ENCODE measurements at regions not wholly inside any gene's neighbourhood (a gene's known extent, or its start where the extent isn't known, plus 50 kb on each side); places are given as distances from the start of the nearest gene placed in this dataset.

GRCh38 chr1:181284978-181285377, 196.5 kb downstream of the IER5 start:
- H2AK9ac ChIP-seq (replicated peaks; ENCODE audit: low read depth, low read length, poor library complexity) = no peak overlapping the region
- no peaks in the 10 kb centered on the region for H3K9me3 ChIP-seq (ENCODE audit: control insufficient read depth, insufficient read depth, low read length)
- no peak overlapping the region for H3K4me2 ChIP-seq (ENCODE audit: low read depth, low read length)
- no peak overlapping the region for H3K4me3 ChIP-seq (ENCODE audit: insufficient read depth, low read depth, low read length)
- DNase-seq = no peak
- H2BK20ac ChIP-seq (ENCODE audit: low read depth, low read length) = no peak overlapping the region
- no peak overlapping the region for H2BK120ac ChIP-seq (ENCODE audit: low read depth, low read length)
- no peaks in the 10 kb centered on the region for H3K36me3 ChIP-seq (ENCODE audit: control insufficient read depth, insufficient read depth, low read length)
- CTCF ChIA-PET = no interaction called here
- H3K9me1 ChIP-seq (ENCODE audit: insufficient read depth, low read length) = no peaks in the 10 kb centered on the region
- H2AK5ac ChIP-seq (ENCODE audit: low read depth, low read length) = no peak overlapping the region
- H3K4ac ChIP-seq (ENCODE audit: low read depth, low read length) = no peak overlapping the region
- H4K20me1 ChIP-seq (ENCODE audit: insufficient read depth, low read length) = no peaks in the 10 kb centered on the region
- no peak overlapping the region for H3K18ac ChIP-seq (ENCODE audit: low read depth, low read length)
- H2AFZ ChIP-seq (replicated peaks; ENCODE audit: low read length, poor library complexity) = no peak overlapping the region
- no peaks in the 10 kb centered on the region for H3K27me3 ChIP-seq (ENCODE audit: control insufficient read depth, insufficient read depth, low read length)
- no peak overlapping the region for H4K5ac ChIP-seq (ENCODE audit: low read depth, low read length)
- TF ChIP-seq RCOR1 (IDR thresholded peaks at IDR 0.05; ENCODE audit: insufficient replicate concordance, low read length) (no peak), CHD1 (IDR thresholded peaks at IDR 0.05; ENCODE audit: low read depth, low read length) (no peak), CEBPB (IDR thresholded peaks at IDR 0.05; ENCODE audit: low read depth, low read length) (no peak), MAZ (IDR thresholded peaks at IDR 0.05; ENCODE audit: borderline replicate concordance, low read depth, low read length) (no peak), NFE2L2 (IDR thresholded peaks at IDR 0.05; ENCODE audit: low read depth, low read length) (no peak), CTCF (conservative IDR thresholded peaks at IDR 0.05; ENCODE audit: low read depth, low read length) (no peak), USF2 (IDR thresholded peaks at IDR 0.05; ENCODE audit: low read depth, low read length) (no peak), RFX5 (IDR thresholded peaks at IDR 0.05; ENCODE audit: low read depth, low read length) (no peak), MXI1 (IDR thresholded peaks at IDR 0.05; ENCODE audit: borderline replicate concordance, low read depth, low read length) (no peak), RAD21 (IDR thresholded peaks at IDR 0.05; ENCODE audit: low read length) (no peak), SMC3 (IDR thresholded peaks at IDR 0.05; ENCODE audit: low read depth, low read length) (no peak)
- H2BK5ac ChIP-seq (ENCODE audit: low read depth, low read length, poor library complexity, severe bottlenecking) = no peak overlapping the region
- no peak for ATAC-seq (ENCODE audit: low read depth)
- no peak overlapping the region for H4K91ac ChIP-seq (ENCODE audit: insufficient read depth, low read depth, low read length)
- no TSS peak for BruUV-seq (replicated peaks)
- dilution Hi-C loops (cut with HindIII; ENCODE audit: low sequenced_read_pairs, unreplicated experiment) (no loop called here), intact Hi-C loops (cut with micrococcal nuclease) (no loop called here), in situ Hi-C loops (cut with MboI; ENCODE audit: low sequenced_read_pairs) (no loop called here)
- no peak overlapping the region for H3K56ac ChIP-seq (ENCODE audit: extremely low read depth, insufficient read depth, low read length)
- no peak overlapping the region for H4K8ac ChIP-seq (ENCODE audit: low read depth in 2 of 2, low read length in 2 of 2)
- POLR2A ChIA-PET (ENCODE audit: unreplicated experiment) = no interaction called here
- H2BK15ac ChIP-seq (ENCODE audit: low read depth, low read length) = no peak overlapping the region
- no peak overlapping the region for H3K27ac ChIP-seq (ENCODE audit: insufficient read depth, low read length)
- H3K4me1 ChIP-seq (ENCODE audit: control insufficient read depth, insufficient read depth, low read length) = no peaks in the 10 kb centered on the region
- no peak overlapping the region for H3K14ac ChIP-seq (replicated peaks; ENCODE audit: low read depth, low read length)
- H3K9ac ChIP-seq (ENCODE audit: low read depth, low read length) = no peak overlapping the region
- no peaks in the 10 kb centered on the region for H3K79me1 ChIP-seq (ENCODE audit: low read depth in 1 of 2, low read length in 2 of 2)
- no peak overlapping the region for H3K23ac ChIP-seq (ENCODE audit: low read depth, low read length)

Data from IMR-90 (cell line).